ENCODE measurements at regions not wholly inside any gene's neighbourhood (a gene's known extent, or its start where the extent isn't known, plus 50 kb on each side); places are given as distances from the start of the nearest gene placed in this dataset.

DNA sequence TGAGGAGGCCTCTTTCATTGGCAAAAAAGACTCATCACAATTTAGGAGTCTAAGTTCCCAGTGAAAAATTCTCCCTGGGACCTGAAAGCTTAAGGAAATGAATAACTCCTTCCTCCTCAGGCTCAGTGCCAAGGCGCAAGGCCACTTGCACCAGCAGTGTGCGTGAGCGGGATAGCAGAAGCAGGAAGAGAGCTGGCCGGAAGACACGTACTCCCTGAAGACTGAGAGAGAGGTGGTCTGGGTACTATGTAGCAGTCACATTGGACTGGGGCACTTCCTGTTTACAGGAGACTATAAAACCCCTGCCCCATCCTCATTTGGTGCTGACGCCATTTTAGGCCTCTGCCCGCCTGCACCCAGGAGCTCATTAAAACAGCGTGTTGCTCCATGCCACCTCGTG lies 66.3 kb upstream of the IL33 start:
- TF ChIP-seq, protein P1, sequence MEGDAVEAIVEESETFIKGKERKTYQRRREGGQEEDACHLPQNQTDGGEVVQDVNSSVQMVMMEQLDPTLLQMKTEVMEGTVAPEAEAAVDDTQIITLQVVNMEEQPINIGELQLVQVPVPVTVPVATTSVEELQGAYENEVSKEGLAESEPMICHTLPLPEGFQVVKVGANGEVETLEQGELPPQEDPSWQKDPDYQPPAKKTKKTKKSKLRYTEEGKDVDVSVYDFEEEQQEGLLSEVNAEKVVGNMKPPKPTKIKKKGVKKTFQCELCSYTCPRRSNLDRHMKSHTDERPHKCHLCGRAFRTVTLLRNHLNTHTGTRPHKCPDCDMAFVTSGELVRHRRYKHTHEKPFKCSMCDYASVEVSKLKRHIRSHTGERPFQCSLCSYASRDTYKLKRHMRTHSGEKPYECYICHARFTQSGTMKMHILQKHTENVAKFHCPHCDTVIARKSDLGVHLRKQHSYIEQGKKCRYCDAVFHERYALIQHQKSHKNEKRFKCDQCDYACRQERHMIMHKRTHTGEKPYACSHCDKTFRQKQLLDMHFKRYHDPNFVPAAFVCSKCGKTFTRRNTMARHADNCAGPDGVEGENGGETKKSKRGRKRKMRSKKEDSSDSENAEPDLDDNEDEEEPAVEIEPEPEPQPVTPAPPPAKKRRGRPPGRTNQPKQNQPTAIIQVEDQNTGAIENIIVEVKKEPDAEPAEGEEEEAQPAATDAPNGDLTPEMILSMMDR (IDR thresholded peaks at IDR 0.05; ENCODE audit: poor library complexity): no peak
- no peak for TF ChIP-seq EZH2 (IDR thresholded peaks at IDR 0.05; ENCODE audit: borderline replicate concordance)

Measured in hepatocyte (in vitro differentiated cells).